Activated CD8-positive, alpha-beta memory T cell treated with anti-CD3 and anti-CD28 coated beads for 36 hours (primary cell): ENCODE measurements at regions not wholly inside any gene's neighbourhood (a gene's known extent, or its start where the extent isn't known, plus 50 kb on each side); places are given as distances from the start of the nearest gene placed in this dataset.
"Not testable (repeated sequence)": the region's sequence is repeated elsewhere in the genome, so short reads cannot be mapped to it uniquely, and the experiment has no call there.

Experiments used
- CTCF ChIA-PET: fragments of 350-600 bp; sonication (Branson Sonifier 250); formaldehyde crosslinking; loops from one replicate; lab custom pipeline; 2021; ENCODE audit warnings: antibody characterized with exemption; lab: Charles Lee
- POLR2A ChIA-PET: fragments of 350-600 bp; sonication (Branson Sonifier 250); formaldehyde crosslinking; loops from one replicate; lab custom pipeline; 2021; ENCODE audit warnings: antibody characterized with exemption; lab: Charles Lee

DNA sequence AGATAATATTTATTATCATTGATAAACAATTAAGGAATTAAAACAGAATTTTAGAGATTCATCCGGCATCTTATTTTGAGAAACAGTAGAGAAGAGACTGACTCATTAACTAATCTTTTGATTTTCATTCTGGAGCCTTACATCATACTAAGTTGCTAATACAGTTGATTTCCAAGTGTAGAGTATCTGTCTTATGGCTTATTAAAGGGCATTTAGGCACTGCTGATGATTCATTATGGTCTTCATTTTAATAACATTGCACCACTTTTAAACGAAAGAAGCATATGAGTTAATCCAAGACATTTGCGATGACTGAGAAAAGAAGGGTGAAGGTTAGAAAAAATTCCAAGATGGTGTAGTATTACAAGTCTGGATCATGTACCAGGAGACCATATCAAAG lies 186.0 kb upstream of the CACNA2D1 start:
- POLR2A ChIA-PET: no interaction called here
- CTCF ChIA-PET: no interaction called here

- CTCF ChIA-PET: no interaction called here
- POLR2A ChIA-PET: no interaction called here
Measured at GRCh38 chr7:82625377-82625776, 181.8 kb upstream of the CACNA2D1 start.

- ChIA-PET POLR2A (no interaction called here), CTCF (no interaction called here)
Measured at GRCh38 chr7:82624965-82625364, 181.4 kb upstream of the CACNA2D1 start.

GRCh38 chr7:82624337-82624736 lies 180.8 kb upstream of the CACNA2D1 start:
- CTCF ChIA-PET: no interaction called here
- POLR2A ChIA-PET: no interaction called here

DNA sequence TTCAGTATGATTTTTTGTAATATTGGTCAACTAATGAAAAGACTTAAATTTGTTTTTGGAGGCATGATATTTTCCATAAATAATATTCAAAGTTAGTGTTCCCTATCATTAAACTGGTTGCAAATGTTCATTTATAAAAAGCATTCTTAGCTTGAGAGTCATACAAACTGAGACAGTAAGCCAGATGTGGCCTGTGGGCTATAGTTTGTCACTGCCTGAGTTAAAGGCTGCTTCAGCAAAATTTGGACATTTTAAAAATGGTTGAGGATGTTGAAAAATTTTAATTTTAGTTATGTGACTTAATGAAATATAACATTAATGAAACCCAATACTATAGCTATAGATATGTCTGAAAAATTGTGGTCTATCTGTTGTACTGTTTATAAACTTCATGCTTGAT lies 180.2 kb upstream of the CACNA2D1 start:
- POLR2A ChIA-PET: no interaction called here
- CTCF ChIA-PET: no interaction called here

GRCh38 chr7:82617156-82617555 lies 173.6 kb upstream of the CACNA2D1 start:
- CTCF ChIA-PET: no interaction called here
- POLR2A ChIA-PET: no interaction called here

- ChIA-PET POLR2A (no interaction called here), CTCF (no interaction called here)
Measured at GRCh38 chr7:82616059-82616728, 172.6 kb upstream of the CACNA2D1 start.

DNA sequence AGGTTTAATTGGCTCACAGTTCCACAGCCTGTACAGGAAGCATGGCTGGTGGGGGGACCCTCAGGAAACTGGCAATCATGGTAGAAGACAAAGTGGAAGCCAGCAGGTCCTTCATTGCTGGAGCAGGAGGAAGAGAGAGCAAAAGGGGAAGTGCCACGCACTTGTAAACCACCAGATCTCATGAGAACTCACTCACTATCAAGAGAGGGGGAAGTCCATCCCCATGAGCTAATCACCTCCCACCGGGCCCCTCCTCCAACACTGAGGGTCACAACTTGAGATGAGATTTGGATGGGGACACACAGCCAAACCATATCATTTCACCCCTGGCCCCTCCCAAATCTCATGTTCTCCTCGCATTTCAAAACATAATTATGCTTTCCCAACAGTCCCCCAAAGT lies 171.9 kb upstream of the CACNA2D1 start:
- CTCF ChIA-PET: no interaction called here
- POLR2A ChIA-PET: no interaction called here

DNA sequence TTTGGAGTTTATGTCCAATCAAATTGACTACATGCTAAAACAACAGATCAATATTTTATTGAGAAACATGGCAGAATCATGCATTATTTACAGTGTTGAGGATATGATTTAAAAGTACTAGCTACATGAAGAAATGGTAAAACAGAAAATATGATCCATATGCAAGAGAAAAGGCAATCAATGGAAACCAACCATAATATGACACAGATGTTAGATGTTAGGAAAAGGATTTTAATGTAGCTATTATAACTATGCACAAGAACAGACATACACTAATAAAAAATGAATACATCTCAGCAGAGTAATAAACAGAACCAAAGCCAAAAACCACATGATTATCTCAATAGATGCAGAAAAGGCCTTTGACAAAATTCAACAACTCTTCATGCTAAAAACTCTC lies 166.2 kb upstream of the CACNA2D1 start:
- POLR2A ChIA-PET: no interaction called here
- CTCF ChIA-PET: no interaction called here

DNA sequence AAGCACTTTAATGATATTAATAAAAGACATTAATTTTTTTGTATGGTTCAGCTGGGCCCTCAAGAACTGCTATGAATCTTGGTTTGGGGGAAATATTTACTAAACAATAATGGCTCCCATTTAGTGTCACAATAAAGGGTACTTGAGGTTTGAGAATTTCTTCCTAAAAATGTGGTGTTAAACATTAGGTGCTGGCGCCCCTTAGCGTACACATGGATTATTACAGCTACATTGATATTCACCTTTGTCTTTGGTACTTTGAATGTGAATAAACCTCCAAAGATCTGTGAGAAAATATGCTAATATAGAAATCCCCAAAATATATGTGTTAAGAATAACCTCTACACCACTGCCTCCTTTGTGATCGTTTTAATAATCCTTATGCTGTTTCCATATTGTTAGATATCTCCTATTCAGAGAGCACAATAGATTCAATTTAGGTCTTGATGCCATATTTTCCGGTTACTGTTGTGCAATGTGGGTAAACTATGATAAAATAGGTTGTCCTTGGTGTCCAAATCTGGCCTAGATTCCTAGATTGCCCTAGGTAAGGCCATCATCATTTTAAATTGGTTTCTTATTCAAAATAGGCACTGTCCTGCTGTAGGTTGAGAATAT lies 161.8 kb upstream of the CACNA2D1 start:
- CTCF ChIA-PET: interaction anchor here (0.9 kb wide), 1 partner anchor 9 kb away, joined by 3 read pairs; no protein-coding TSS in a partner anchor
- POLR2A ChIA-PET: no interaction called here

DNA sequence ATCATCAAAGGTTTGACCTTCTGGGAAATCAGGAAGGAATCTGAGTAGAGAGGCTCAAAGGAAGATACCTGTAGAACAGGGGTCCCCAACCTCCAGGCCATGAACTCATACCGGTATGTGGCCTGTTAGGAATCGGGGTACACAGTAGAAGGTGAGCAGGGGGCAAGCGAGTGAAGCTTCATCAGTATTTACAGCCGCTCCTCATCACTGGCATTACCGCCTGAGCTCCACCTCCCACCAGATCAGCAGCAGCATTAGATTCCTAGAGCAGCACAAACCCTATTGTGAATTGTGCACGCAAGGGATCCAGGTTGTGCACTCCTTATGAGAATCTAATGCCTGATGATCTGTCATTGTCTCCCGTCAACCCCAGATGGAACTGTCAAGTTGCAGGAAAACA lies 158.5 kb upstream of the CACNA2D1 start:
- ChIA-PET CTCF (no interaction called here), POLR2A (no interaction called here)

- ChIA-PET CTCF (no interaction called here), POLR2A (no interaction called here)
Measured at GRCh38 chr7:82600531-82600930, 157.0 kb upstream of the CACNA2D1 start.

DNA sequence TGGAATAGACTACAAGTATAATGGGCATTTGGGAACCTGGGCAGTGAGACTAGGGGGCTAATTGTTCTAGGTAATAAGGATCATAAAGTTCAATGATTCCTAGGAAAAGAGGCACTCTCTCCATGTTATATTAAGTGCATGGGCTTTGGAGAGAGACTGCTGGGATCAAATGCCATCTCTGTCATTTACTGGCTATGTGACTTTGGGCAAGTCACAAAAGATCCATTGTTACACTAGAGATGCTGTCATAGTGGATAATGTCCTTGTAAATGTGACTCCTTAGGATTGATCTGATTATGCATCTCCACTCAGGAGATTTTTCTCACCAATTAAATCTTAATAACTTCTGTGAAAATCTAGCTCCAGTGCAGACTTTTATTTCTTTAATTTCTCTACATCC lies 156.3 kb upstream of the CACNA2D1 start:
- POLR2A ChIA-PET: no interaction called here
- CTCF ChIA-PET: no interaction called here

- ChIA-PET POLR2A (no interaction called here), CTCF (interaction anchor here (0.7 kb wide), 1 partner anchor 1630 kb away, joined by 5 read pairs; no protein-coding TSS in a partner anchor)
Measured at GRCh38 chr7:82598958-82599357, 155.4 kb upstream of the CACNA2D1 start.

GRCh38 chr7:82595795-82596194 lies 152.2 kb upstream of the CACNA2D1 start:
- CTCF ChIA-PET: interaction anchor here (0.7 kb wide), 1 partner anchor 10 kb away, joined by 3 read pairs; no protein-coding TSS in a partner anchor
- POLR2A ChIA-PET: not testable (repeated sequence)

DNA sequence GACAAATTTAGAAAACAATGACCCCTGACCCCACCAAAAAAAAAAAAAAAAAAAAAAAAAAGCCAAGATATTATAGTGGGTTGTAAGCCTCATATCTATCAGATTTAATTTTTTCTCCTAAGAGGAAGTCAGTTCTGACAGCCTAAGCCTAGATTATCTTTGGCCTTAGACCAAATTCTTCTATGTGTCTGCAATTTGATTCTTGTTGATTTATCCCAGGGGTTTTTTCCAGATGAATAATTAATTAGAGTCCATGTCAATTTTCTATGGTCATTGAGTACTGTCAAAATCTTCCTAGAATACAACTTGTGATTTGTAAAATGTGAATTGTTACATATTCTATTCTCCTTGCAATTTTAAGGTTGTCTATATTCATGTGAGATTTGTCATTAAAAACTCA lies 151.6 kb upstream of the CACNA2D1 start:
- ChIA-PET CTCF (no interaction called here), POLR2A (no interaction called here)

GRCh38 chr7:82594665-82595064 lies 151.1 kb upstream of the CACNA2D1 start:
- POLR2A ChIA-PET: no interaction called here
- CTCF ChIA-PET: no interaction called here

- POLR2A ChIA-PET: no interaction called here
- CTCF ChIA-PET: no interaction called here
Measured at GRCh38 chr7:82593780-82594179, 150.2 kb upstream of the CACNA2D1 start.

DNA sequence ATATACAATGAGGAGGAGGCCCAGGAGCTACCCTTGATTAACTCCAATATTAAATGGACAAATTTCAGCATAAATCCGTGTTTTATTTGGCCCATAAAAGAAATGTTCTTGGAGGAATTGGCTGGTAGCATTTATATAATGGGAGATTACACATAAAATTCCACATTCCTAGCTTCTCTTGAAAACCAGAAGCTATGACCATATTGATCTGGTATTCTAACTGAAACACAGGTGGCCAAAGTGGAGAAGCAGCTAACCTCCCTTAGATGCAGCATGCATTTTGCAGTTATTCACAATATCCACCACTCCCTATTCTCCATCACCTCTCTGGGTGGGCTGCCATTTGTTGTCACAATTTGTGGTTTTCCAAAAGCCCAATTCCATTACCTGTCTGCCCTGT lies 148.8 kb upstream of the CACNA2D1 start:
- ChIA-PET POLR2A (no interaction called here), CTCF (no interaction called here)

DNA sequence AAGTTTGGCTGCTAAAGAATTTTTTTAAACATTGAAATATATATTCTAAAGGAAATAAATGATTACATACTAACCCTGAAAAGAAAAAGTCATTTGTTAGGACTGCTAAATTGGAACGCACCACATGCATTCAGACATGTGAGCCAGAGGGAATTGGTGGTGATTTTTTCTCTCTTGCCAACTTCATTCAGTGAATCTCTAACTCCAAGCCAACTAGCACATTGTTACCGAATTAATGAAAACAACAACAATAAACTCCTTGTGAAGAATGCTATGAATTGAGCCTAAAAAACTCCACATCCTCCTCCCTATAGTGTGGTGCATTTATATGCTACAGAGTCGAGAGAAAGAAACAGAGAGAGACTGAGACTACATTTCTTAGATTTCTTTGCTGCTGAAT lies 135.5 kb upstream of the CACNA2D1 start:
- POLR2A ChIA-PET: no interaction called here

GRCh38 chr7:82578430-82578829 lies 134.9 kb upstream of the CACNA2D1 start:
- ChIA-PET POLR2A (no interaction called here), CTCF (no interaction called here)

More for the DNA sequence above, 135.5 kb upstream of the CACNA2D1 start:
- CTCF ChIA-PET: no interaction called here
